ENCODE measurements at regions not wholly inside any gene's neighbourhood (a gene's known extent, or its start where the extent isn't known, plus 50 kb on each side); places are given as distances from the start of the nearest gene placed in this dataset.

DNA sequence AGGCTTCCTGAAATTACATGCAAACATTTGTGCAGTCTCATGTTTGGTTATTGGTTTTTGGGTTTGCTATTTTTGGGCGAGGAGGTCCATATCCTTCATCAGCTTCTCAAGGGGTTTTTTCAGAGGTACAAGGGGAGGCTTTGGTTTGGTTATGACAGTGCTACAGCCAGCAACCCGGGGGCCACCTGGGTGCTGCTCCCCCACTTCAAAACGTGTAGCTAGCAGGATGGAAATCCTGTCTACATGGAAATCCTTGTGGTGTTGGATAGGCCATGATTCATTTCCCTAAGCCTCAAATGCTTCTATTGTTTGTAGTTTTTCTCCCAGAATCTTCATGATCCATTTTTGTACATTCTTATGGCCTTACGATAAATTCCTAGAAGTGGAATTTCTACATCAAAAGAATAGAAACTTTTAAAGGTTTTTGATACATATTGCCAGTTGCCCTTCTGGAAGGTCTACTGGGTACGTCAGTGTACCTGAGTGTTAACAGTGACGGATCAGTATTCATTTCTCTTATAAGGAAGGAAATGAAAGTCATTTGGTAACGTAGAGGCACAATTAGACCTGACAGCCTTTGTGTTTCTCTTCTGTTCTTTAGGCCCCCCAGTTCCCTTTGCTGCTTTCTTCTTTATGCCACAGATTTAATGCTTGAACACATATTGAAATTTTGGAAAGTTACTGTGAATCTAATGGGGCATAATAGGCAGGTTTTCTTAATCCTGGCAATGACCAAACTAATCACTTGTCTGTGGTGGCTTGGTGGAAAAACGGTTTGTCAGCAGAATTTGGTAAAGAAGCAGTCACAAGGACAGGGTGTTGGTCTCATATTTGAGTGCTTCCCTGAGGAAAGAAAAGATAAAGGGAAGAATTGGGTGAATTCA is 69.7 kb upstream of the ABL1 start:
- peak; percentile 67 for DNase-seq (ENCODE audit: extremely low read depth, insufficient read length)
- Histone ChIP-seq H3K36me3 (ENCODE audit: control insufficient read depth, insufficient read depth, low read length) (no peaks in the 10 kb centered on the region), H3K27me3 (replicated peaks; ENCODE audit: control insufficient read depth, insufficient read depth, low read length) (no peaks in the 10 kb centered on the region), H3K4me3 (replicated peaks; ENCODE audit: low read depth, low read length) (peak overlapping the region; percentile 14)
- TF ChIP-seq, protein P1, sequence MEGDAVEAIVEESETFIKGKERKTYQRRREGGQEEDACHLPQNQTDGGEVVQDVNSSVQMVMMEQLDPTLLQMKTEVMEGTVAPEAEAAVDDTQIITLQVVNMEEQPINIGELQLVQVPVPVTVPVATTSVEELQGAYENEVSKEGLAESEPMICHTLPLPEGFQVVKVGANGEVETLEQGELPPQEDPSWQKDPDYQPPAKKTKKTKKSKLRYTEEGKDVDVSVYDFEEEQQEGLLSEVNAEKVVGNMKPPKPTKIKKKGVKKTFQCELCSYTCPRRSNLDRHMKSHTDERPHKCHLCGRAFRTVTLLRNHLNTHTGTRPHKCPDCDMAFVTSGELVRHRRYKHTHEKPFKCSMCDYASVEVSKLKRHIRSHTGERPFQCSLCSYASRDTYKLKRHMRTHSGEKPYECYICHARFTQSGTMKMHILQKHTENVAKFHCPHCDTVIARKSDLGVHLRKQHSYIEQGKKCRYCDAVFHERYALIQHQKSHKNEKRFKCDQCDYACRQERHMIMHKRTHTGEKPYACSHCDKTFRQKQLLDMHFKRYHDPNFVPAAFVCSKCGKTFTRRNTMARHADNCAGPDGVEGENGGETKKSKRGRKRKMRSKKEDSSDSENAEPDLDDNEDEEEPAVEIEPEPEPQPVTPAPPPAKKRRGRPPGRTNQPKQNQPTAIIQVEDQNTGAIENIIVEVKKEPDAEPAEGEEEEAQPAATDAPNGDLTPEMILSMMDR (IDR thresholded peaks at IDR 0.05; ENCODE audit: insufficient read depth, low read length, poor library complexity, severe bottlenecking): no peak

DNA sequence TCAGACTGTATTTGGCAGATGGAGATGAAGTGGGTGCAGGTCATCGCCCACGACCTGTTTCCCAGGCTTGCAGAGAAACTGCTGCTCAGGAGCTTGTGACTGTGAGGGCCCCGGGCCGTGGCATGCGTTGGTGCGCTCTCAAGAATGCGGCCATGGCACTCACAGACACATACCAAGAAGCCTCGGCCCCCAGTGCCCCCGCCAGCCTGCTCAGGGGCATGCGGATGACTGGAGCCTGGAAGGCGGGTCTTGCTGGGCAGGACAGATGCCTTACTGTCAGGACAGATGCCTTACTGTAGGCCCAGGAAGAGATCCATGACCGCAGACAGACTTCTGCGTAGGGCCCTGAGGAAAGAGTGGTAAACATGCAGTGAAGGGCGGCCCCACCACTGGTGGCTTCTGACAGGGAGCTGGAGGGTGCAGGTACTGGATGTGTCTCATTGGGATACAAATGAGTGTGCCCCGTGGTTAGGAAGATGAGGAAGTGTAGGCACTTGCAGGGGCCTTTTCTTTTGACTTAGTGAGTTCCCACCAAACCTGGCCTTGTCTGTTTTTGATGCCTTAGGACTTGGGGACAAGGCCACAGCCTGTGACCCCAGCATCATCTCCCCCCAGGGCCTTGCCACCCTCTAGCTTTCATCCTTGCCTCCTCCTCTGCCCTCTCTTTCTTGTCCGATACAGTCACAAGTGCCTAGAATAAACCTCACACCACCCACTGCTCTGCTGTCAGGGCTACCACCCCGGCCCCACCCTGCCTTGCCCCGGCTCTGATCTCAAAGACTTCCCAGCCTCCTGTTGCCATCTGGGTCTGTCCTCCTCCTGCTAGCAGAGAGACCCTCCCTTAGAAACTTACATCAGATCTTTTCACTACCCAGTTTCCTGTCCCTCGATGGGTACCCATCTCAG is 68.8 kb upstream of the ABL1 start:
- DNase-seq (ENCODE audit: extremely low read depth, insufficient read length): peak; percentile 49
- no peaks in the 10 kb centered on the region for H3K27me3 ChIP-seq (replicated peaks; ENCODE audit: control insufficient read depth, insufficient read depth, low read length)
- no peaks in the 10 kb centered on the region for H3K36me3 ChIP-seq (ENCODE audit: control insufficient read depth, insufficient read depth, low read length)
- TF ChIP-seq, protein P1 (IDR thresholded peaks at IDR 0.05; ENCODE audit: insufficient read depth, low read length, poor library complexity, severe bottlenecking): no peak
- no peak overlapping the region for H3K4me3 ChIP-seq (replicated peaks; ENCODE audit: low read depth, low read length)

- no peak for DNase-seq (ENCODE audit: extremely low read depth, insufficient read length)
- TF ChIP-seq, protein P1 (IDR thresholded peaks at IDR 0.05; ENCODE audit: insufficient read depth, low read length, poor library complexity, severe bottlenecking): no peak
- H3K27me3 ChIP-seq (replicated peaks; ENCODE audit: control insufficient read depth, insufficient read depth, low read length): no peaks in the 10 kb centered on the region
- no peaks in the 10 kb centered on the region for H3K36me3 ChIP-seq (ENCODE audit: control insufficient read depth, insufficient read depth, low read length)
- no peak overlapping the region for H3K4me3 ChIP-seq (replicated peaks; ENCODE audit: low read depth, low read length)
Observed at GRCh38 chr9:130766927-130767307, 68.1 kb upstream of the ABL1 start.

GRCh38 chr9:130768265-130768664 is 66.8 kb upstream of the ABL1 start:
- Histone ChIP-seq H3K4me3 (replicated peaks; ENCODE audit: low read depth, low read length) (no peak overlapping the region), H3K27me3 (replicated peaks; ENCODE audit: control insufficient read depth, insufficient read depth, low read length) (no peaks in the 10 kb centered on the region), H3K36me3 (ENCODE audit: control insufficient read depth, insufficient read depth, low read length) (no peaks in the 10 kb centered on the region)
- TF ChIP-seq, protein P1 (IDR thresholded peaks at IDR 0.05; ENCODE audit: insufficient read depth, low read length, poor library complexity, severe bottlenecking): no peak
- DNase-seq (ENCODE audit: extremely low read depth, insufficient read length): no peak

DNA sequence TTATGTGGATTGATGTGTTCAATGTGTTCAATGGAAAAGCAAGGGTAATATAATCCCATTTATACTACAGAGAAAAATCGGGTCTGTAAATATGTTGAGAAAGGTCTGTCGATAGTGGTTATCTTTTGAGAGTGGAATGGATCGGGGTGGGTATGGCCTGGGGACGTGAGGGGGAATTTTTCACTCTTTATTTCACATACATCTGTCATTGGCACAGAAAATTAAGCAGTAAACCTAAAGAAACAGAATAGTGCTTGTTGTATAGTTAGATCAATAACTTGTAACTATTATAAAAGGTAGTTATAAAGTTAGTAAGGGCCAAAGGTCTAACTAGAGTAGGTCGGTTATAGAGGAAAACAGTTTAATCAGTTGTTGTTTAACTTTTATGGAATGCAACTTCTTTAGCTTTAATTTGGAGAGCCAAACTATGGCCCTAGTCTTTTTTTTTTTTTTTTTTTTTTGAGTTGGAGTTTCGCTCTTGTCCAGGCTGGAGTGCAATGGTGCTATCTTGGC is 66.1 kb upstream of the ABL1 start:
- TF ChIP-seq, protein P1 (IDR thresholded peaks at IDR 0.05; ENCODE audit: insufficient read depth, low read length, poor library complexity, severe bottlenecking): no peak
- no peaks in the 10 kb centered on the region for H3K27me3 ChIP-seq (replicated peaks; ENCODE audit: control insufficient read depth, insufficient read depth, low read length)
- DNase-seq (ENCODE audit: extremely low read depth, insufficient read length): no peak
- H3K4me3 ChIP-seq (replicated peaks; ENCODE audit: low read depth, low read length): no peak overlapping the region
- H3K36me3 ChIP-seq (ENCODE audit: control insufficient read depth, insufficient read depth, low read length): no peaks in the 10 kb centered on the region
